ENCODE measurements at regions not wholly inside any gene's neighbourhood (a gene's known extent, or its start where the extent isn't known, plus 50 kb on each side); places are given as distances from the start of the nearest gene placed in this dataset.
"Not testable (repeated sequence)": the region's sequence is repeated elsewhere in the genome, so short reads cannot be mapped to it uniquely, and the experiment has no call there.

GRCh38 chr20:11145616-11146015, 471.8 kb upstream of the JAG1 start:
- no peak for DNase-seq

- DNase-seq = no peak
Observed at GRCh38 chr20:11153819-11154218, 480.0 kb upstream of the JAG1 start.

GRCh38 chr20:11155156-11155756, 481.5 kb upstream of the JAG1 start:
- no peak for DNase-seq

- DNase-seq = no peak
Observed at GRCh38 chr20:11156922-11157321, 483.1 kb upstream of the JAG1 start.

GRCh38 chr20:11158146-11158545, 484.3 kb upstream of the JAG1 start:
- DNase-seq = no peak

GRCh38 chr20:11158589-11158988, 484.8 kb upstream of the JAG1 start:
- no peak for DNase-seq

GRCh38 chr20:11159728-11160127, 485.9 kb upstream of the JAG1 start:
- peak; percentile 37 for DNase-seq

GRCh38 chr20:11162026-11162775, 488.4 kb upstream of the JAG1 start:
- no peak for DNase-seq

- no peak for DNase-seq
Observed at GRCh38 chr20:11165789-11166188, 492.0 kb upstream of the JAG1 start.

GRCh38 chr20:11166712-11167111, 492.9 kb upstream of the JAG1 start:
- DNase-seq = no peak

- no peak for DNase-seq
Observed at GRCh38 chr20:11168026-11168425, 494.2 kb upstream of the JAG1 start.

- no peak for DNase-seq
Observed at GRCh38 chr20:11170025-11170424, 496.2 kb upstream of the JAG1 start.

- no peak for DNase-seq
Observed at GRCh38 chr20:11170565-11170964, 496.8 kb upstream of the JAG1 start.

GRCh38 chr20:11172881-11173280, 499.1 kb upstream of the JAG1 start:
- no peak for DNase-seq

- no peak for DNase-seq
Observed at GRCh38 chr20:11173916-11174315, 500.1 kb upstream of the JAG1 start.

- no peak for DNase-seq
Observed at GRCh38 chr20:11174861-11175260, 501.1 kb upstream of the JAG1 start.

- DNase-seq = no peak
Observed at GRCh38 chr20:11176431-11176830, 502.6 kb upstream of the JAG1 start.

- no peak for DNase-seq
Observed at GRCh38 chr20:11178946-11179654, 505.3 kb upstream of the JAG1 start.

GRCh38 chr20:11180186-11180585, 506.4 kb upstream of the JAG1 start:
- no peak for DNase-seq

GRCh38 chr20:11181129-11181528, 507.3 kb upstream of the JAG1 start:
- DNase-seq = not testable (repeated sequence)

GRCh38 chr20:11181966-11182365, 508.2 kb upstream of the JAG1 start:
- DNase-seq = no peak

- DNase-seq = peak; percentile 11
Observed at GRCh38 chr20:11182720-11183119, 508.9 kb upstream of the JAG1 start.

- no peak for DNase-seq
Observed at GRCh38 chr20:11186301-11187008, 512.7 kb upstream of the JAG1 start.
